HEK293 (cell line): ENCODE measurements at regions not wholly inside any gene's neighbourhood (a gene's known extent, or its start where the extent isn't known, plus 50 kb on each side); places are given as distances from the start of the nearest gene placed in this dataset.

Experiments used
- CTCF ChIA-PET: fragments of 350-600 bp; formaldehyde crosslinking; extraction: SDS; loops from one replicate; lab custom pipeline; 2021; ENCODE audit warnings: antibody characterized with exemption; lab: Yijun Ruan, JAX
- POLR2A ChIA-PET: fragments of 300-600 bp; formaldehyde crosslinking; extraction: SDS; loops from one replicate; lab custom pipeline; 2020; ENCODE audit warnings: antibody characterized with exemption, inconsistent platforms; lab: Yijun Ruan, JAX
- H3K27ac ChIP-seq: fragments of 200-500 bp; sonication (Bioruptor generic); 2 replicates; pipeline ENCODE4 v1.5.1; 2014; ENCODE audit warnings: low read depth, low read length, control low read depth, inconsistent platforms; ENCODE audit errors: extremely low read depth
- H3K36me3 ChIP-seq, 2 experiments: fragments of 200-500 bp in 1 of 2; sonication (Bioruptor generic) in 1 of 2; 1 replicate in 1 of 2; 2 replicates in 1 of 2; pipeline ENCODE4 v1.5.1; 2014 to 2017; ENCODE audit warnings: inconsistent platforms in 2 of 2, low read length in 2 of 2; ENCODE audit not compliant: control insufficient read depth in 2 of 2, insufficient read depth in 1 of 2
- H3K4me1 ChIP-seq: fragments of 200-500 bp; sonication (Bioruptor generic); 2 replicates; pipeline ENCODE4 v1.5.1; 2014; ENCODE audit warnings: mild to moderate bottlenecking, low read length, inconsistent platforms; ENCODE audit not compliant: control insufficient read depth, insufficient read depth
- H3K4me3 ChIP-seq: 2 replicates; pipeline ENCODE4 v1.5.1; 2011; ENCODE audit warnings: low read depth, mild to moderate bottlenecking, control low read depth, low read length, moderate library complexity
- H3K9me3 ChIP-seq: fragments of 200-500 bp; sonication (Bioruptor generic); 2 replicates; pipeline ENCODE4 v1.5.1; 2014; ENCODE audit warnings: low read depth, low read length, inconsistent platforms; ENCODE audit not compliant: control insufficient read depth, insufficient read depth
- EGR2 ChIP-seq: fragments of 450-650 bp; formaldehyde crosslinking; IDR thresholded peaks from 2 replicates; pipeline ENCODE4 v1.5.1; 2016; ENCODE audit warnings: low read depth, missing biosample characterization, missing genetic modification characterization
- HIC1 ChIP-seq: fragments of 450-650 bp; formaldehyde crosslinking; IDR thresholded peaks from 2 replicates; pipeline ENCODE4 v1.5.1; 2016; ENCODE audit warnings: missing biosample characterization, missing genetic modification characterization
- PRDM1 ChIP-seq: fragments of 450-650 bp; formaldehyde crosslinking; IDR thresholded peaks from 2 replicates; pipeline ENCODE4; 2016; ENCODE audit warnings: missing biosample characterization, missing genetic modification characterization
- TCF7L2 ChIP-seq: IDR thresholded peaks from 2 replicates; pipeline ENCODE4 v1.6.1; 2011; ENCODE audit warnings: low read depth, mild to moderate bottlenecking, inconsistent platforms, low read length, moderate library complexity, borderline replicate concordance
- YY1 ChIP-seq: fragments of 450-650 bp; formaldehyde crosslinking; IDR thresholded peaks from 2 replicates; pipeline ENCODE4 v1.5.1; 2018; ENCODE audit warnings: missing biosample characterization, missing genetic modification characterization
- ZBTB7A ChIP-seq: fragments of 450-650 bp; formaldehyde crosslinking; IDR thresholded peaks from 2 replicates; pipeline ENCODE4 v1.5.1; 2016; ENCODE audit warnings: low read depth, missing biosample characterization, missing genetic modification characterization
- ZFP69B ChIP-seq: fragments of 450-650 bp; formaldehyde crosslinking; IDR thresholded peaks from 2 replicates; pipeline ENCODE4 v1.5.1; 2016; ENCODE audit warnings: missing biosample characterization, missing genetic modification characterization
- ZNF114 ChIP-seq: fragments of 450-650 bp; formaldehyde crosslinking; IDR thresholded peaks from 2 replicates; pipeline ENCODE4 v1.5.0; 2017; ENCODE audit warnings: missing biosample characterization, missing genetic modification characterization
- ZNF138 ChIP-seq: fragments of 450-650 bp; formaldehyde crosslinking; IDR thresholded peaks from 2 replicates; pipeline ENCODE4 v1.5.1; 2016; ENCODE audit warnings: missing biosample characterization, missing genetic modification characterization, borderline replicate concordance
- ZNF155 ChIP-seq: fragments of 450-650 bp; formaldehyde crosslinking; IDR thresholded peaks from 2 replicates; pipeline ENCODE4 v1.5.1; 2016; ENCODE audit warnings: missing biosample characterization, missing genetic modification characterization
- ZNF211 ChIP-seq: fragments of 450-650 bp; formaldehyde crosslinking; IDR thresholded peaks from 2 replicates; pipeline ENCODE4 v1.5.1; 2016; ENCODE audit warnings: low read depth, missing biosample characterization, missing genetic modification characterization
- ZNF423 ChIP-seq: fragments of 450-650 bp; formaldehyde crosslinking; IDR thresholded peaks from 2 replicates; pipeline ENCODE4 v1.5.1; 2016; ENCODE audit warnings: missing biosample characterization, missing genetic modification characterization
- ZNF473 ChIP-seq: fragments of 450-650 bp; formaldehyde crosslinking; IDR thresholded peaks from 2 replicates; pipeline ENCODE4 v1.5.1; 2017; ENCODE audit warnings: missing biosample characterization, missing genetic modification characterization
- ZNF48 ChIP-seq: fragments of 450-650 bp; formaldehyde crosslinking; IDR thresholded peaks from 2 replicates; pipeline ENCODE4 v1.5.1; 2016; ENCODE audit warnings: missing biosample characterization, missing genetic modification characterization
- ZNF501 ChIP-seq: fragments of 450-650 bp; formaldehyde crosslinking; IDR thresholded peaks from 2 replicates; pipeline ENCODE4 v1.5.1; 2016; ENCODE audit warnings: missing biosample characterization, missing genetic modification characterization
- ZNF514 ChIP-seq: fragments of 450-650 bp; formaldehyde crosslinking; IDR thresholded peaks from 2 replicates; pipeline ENCODE4 v1.5.1; 2016; ENCODE audit warnings: missing biosample characterization, missing genetic modification characterization
- ZNF596 ChIP-seq: fragments of 450-650 bp; IDR thresholded peaks from 2 replicates; pipeline ENCODE4 v1.5.0; 2018; ENCODE audit warnings: missing biosample characterization, mild to moderate bottlenecking, missing genetic modification characterization, moderate library complexity
- ZNF670 ChIP-seq: fragments of 450-650 bp; formaldehyde crosslinking; IDR thresholded peaks from 2 replicates; pipeline ENCODE4 v1.5.1; 2016; ENCODE audit warnings: missing biosample characterization, missing genetic modification characterization, low read depth
- ZNF704 ChIP-seq: fragments of 450-650 bp; formaldehyde crosslinking; IDR thresholded peaks from 2 replicates; pipeline ENCODE4 v1.5.1; 2016; ENCODE audit warnings: missing biosample characterization, missing genetic modification characterization
- ZNF792 ChIP-seq: fragments of 450-650 bp; formaldehyde crosslinking; IDR thresholded peaks from 2 replicates; pipeline ENCODE4 v1.5.1; 2016; ENCODE audit warnings: missing biosample characterization, missing genetic modification characterization
- ZNF843 ChIP-seq: fragments of 450-650 bp; formaldehyde crosslinking; IDR thresholded peaks from 2 replicates; pipeline ENCODE4 v1.5.1; 2016; ENCODE audit warnings: missing biosample characterization, missing genetic modification characterization
- TF ChIP-seq, protein P1 (sequence below): fragments of 450-650 bp; formaldehyde crosslinking; IDR thresholded peaks from 2 replicates; pipeline ENCODE4 v1.5.1; 2016; ENCODE audit warnings: missing biosample characterization, missing genetic modification characterization, borderline replicate concordance
- TF ChIP-seq, protein P2 (sequence below): fragments of 450-650 bp; formaldehyde crosslinking; IDR thresholded peaks from 2 replicates; pipeline ENCODE4 v1.5.1; 2016; ENCODE audit warnings: missing biosample characterization, missing genetic modification characterization, borderline replicate concordance

DNA sequence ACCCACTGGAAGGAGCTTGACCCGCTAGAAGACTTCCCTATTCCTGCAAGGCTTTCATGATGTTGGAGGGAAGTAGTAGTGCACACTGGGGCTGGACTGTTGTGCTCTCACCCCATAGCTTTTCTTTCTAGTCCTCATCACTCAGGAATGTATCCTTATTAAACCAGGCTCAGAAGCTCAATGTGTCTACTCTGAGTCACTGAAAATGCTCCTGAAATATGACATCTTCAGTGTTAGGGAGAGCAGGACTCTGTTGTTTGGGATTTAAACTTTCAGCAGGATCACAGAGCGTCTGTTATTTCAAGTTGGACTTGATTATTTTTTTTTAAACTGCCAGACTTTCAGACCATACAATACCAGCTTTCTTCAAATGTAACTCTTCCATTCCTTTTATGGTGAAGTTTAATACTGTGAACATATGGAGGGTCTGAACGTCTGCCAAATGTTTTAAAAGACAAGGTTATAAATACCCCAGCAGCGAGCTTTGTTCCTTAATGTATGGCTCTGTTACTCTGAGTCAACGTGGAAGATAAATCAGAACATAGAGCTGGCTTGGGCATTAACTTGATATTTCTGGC lies 257.5 kb downstream of the CDH11 start (continued):
- TF ChIP-seq, protein P1, sequence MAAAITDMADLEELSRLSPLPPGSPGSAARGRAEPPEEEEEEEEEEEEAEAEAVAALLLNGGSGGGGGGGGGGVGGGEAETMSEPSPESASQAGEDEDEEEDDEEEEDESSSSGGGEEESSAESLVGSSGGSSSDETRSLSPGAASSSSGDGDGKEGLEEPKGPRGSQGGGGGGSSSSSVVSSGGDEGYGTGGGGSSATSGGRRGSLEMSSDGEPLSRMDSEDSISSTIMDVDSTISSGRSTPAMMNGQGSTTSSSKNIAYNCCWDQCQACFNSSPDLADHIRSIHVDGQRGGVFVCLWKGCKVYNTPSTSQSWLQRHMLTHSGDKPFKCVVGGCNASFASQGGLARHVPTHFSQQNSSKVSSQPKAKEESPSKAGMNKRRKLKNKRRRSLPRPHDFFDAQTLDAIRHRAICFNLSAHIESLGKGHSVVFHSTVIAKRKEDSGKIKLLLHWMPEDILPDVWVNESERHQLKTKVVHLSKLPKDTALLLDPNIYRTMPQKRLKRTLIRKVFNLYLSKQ (tag by site-specific recombination) = no peak
- no peak for TF ChIP-seq ZNF473
- TF ChIP-seq ZBTB7A = no peak
- no peak for TF ChIP-seq ZNF704 (tag by site-specific recombination)
- TF ChIP-seq ZNF211 (tag by site-specific recombination) = no peak
- no peak for TF ChIP-seq ZNF48 (tag by site-specific recombination)
- no peak for TF ChIP-seq EGR2 (tag by site-specific recombination)

DNA sequence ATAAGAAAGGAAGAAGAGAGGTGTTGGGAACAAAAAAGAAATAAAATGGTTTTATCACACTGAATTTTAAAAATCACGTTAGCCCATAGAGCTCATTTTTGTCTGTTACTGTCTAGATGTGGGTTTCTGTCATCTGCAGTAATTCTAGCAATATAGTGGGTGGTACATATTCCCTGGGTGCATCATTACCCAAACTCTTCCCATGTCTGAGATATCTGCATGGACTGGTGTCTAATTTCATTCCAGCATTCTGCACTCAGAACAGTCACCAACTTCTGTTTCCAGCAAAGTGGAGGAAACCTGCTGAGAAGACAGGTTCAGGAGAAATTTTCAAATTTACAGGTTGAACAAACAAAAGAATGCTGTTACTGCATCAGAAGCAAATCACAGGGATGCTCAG lies 263.8 kb downstream of the CDH11 start:
- Histone ChIP-seq H3K27ac (no peak overlapping the region), H3K9me3 (no peaks in the 10 kb centered on the region), H3K4me1 (0 out of 2 replicates have a peak, but pooled peaks cover 2% of the 10 kb centered on the region), H3K4me3 (no peak overlapping the region), H3K36me3 (no peaks in the 10 kb centered on the region)
- no peak for TF ChIP-seq ZNF423 (tag by site-specific recombination)
- TF ChIP-seq ZNF514 (tag by site-specific recombination) = no peak
- no peak for TF ChIP-seq ZNF670 (tag by site-specific recombination)
- TF ChIP-seq ZNF792 (tag by site-specific recombination) = no peak
- TF ChIP-seq, protein P2, sequence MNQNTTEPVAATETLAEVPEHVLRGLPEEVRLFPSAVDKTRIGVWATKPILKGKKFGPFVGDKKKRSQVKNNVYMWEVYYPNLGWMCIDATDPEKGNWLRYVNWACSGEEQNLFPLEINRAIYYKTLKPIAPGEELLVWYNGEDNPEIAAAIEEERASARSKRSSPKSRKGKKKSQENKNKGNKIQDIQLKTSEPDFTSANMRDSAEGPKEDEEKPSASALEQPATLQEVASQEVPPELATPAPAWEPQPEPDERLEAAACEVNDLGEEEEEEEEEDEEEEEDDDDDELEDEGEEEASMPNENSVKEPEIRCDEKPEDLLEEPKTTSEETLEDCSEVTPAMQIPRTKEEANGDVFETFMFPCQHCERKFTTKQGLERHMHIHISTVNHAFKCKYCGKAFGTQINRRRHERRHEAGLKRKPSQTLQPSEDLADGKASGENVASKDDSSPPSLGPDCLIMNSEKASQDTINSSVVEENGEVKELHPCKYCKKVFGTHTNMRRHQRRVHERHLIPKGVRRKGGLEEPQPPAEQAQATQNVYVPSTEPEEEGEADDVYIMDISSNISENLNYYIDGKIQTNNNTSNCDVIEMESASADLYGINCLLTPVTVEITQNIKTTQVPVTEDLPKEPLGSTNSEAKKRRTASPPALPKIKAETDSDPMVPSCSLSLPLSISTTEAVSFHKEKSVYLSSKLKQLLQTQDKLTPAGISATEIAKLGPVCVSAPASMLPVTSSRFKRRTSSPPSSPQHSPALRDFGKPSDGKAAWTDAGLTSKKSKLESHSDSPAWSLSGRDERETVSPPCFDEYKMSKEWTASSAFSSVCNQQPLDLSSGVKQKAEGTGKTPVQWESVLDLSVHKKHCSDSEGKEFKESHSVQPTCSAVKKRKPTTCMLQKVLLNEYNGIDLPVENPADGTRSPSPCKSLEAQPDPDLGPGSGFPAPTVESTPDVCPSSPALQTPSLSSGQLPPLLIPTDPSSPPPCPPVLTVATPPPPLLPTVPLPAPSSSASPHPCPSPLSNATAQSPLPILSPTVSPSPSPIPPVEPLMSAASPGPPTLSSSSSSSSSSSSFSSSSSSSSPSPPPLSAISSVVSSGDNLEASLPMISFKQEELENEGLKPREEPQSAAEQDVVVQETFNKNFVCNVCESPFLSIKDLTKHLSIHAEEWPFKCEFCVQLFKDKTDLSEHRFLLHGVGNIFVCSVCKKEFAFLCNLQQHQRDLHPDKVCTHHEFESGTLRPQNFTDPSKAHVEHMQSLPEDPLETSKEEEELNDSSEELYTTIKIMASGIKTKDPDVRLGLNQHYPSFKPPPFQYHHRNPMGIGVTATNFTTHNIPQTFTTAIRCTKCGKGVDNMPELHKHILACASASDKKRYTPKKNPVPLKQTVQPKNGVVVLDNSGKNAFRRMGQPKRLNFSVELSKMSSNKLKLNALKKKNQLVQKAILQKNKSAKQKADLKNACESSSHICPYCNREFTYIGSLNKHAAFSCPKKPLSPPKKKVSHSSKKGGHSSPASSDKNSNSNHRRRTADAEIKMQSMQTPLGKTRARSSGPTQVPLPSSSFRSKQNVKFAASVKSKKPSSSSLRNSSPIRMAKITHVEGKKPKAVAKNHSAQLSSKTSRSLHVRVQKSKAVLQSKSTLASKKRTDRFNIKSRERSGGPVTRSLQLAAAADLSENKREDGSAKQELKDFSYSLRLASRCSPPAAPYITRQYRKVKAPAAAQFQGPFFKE (tag by site-specific recombination) = no peak
- TF ChIP-seq ZNF155 (tag by site-specific recombination) = no peak
- no peak for TF ChIP-seq ZNF501 (tag by site-specific recombination)
- TF ChIP-seq HIC1 (tag by site-specific recombination) = no peak
- TF ChIP-seq ZNF114 (tag by site-specific recombination) = no peak
- TF ChIP-seq ZNF843 (tag by site-specific recombination) = no peak
- no peak for TF ChIP-seq ZFP69B
- no peak for TF ChIP-seq TCF7L2
- TF ChIP-seq ZNF138 (tag by site-specific recombination) = no peak
- TF ChIP-seq ZNF596 (tag by site-specific recombination) = no peak
- TF ChIP-seq PRDM1 (tag by site-specific recombination) = no peak
- no peak for TF ChIP-seq YY1 (tag by site-specific recombination)
- ChIA-PET POLR2A (no interaction called here), CTCF (interaction anchor here (0.6 to 1.2 kb wide), 2 partner anchors 14 to 38 kb away, joined by 3 read pairs; no protein-coding TSS in a partner anchor)
